C4-2B (cell line): ENCODE measurements at regions not wholly inside any gene's neighbourhood (a gene's known extent, or its start where the extent isn't known, plus 50 kb on each side); places are given as distances from the start of the nearest gene placed in this dataset.

Experiments
- ZFX ChIP-seq: fragments of 450-650 bp; IDR thresholded peaks from 2 replicates; pipeline ENCODE4 v1.6.1; 2017
- TF ChIP-seq, protein P1 (sequence below): fragments of 450-650 bp; conservative IDR thresholded peaks from 2 replicates; pipeline ENCODE4 v1.5.1; 2017; ENCODE audit warnings: mild to moderate bottlenecking

DNA sequence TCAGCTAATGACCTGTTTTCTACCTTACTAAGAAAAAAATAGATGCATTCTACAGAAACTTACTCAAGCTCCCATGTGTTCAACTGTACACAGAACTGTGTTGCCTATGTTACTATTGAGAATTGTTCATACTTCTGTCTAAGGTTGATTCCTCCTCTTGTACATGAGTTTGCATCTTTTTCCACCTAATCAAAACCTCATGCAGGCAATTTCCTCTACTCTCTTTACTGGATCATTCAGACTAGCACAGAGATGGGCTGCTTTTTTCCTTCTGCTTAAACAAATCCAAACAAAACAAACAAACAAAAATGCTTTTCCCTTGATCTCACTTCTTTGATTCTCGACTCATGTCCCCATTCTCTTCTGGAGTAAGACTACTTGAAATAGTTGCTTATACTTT lies 58.8 kb upstream of the PTGFR start:
- TF ChIP-seq, protein P1, sequence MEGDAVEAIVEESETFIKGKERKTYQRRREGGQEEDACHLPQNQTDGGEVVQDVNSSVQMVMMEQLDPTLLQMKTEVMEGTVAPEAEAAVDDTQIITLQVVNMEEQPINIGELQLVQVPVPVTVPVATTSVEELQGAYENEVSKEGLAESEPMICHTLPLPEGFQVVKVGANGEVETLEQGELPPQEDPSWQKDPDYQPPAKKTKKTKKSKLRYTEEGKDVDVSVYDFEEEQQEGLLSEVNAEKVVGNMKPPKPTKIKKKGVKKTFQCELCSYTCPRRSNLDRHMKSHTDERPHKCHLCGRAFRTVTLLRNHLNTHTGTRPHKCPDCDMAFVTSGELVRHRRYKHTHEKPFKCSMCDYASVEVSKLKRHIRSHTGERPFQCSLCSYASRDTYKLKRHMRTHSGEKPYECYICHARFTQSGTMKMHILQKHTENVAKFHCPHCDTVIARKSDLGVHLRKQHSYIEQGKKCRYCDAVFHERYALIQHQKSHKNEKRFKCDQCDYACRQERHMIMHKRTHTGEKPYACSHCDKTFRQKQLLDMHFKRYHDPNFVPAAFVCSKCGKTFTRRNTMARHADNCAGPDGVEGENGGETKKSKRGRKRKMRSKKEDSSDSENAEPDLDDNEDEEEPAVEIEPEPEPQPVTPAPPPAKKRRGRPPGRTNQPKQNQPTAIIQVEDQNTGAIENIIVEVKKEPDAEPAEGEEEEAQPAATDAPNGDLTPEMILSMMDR = no peak
- TF ChIP-seq ZFX = no peak
